ENCODE measurements at regions not wholly inside any gene's neighbourhood (a gene's known extent, or its start where the extent isn't known, plus 50 kb on each side); places are given as distances from the start of the nearest gene placed in this dataset.
"Not testable (repeated sequence)": the region's sequence is repeated elsewhere in the genome, so short reads cannot be mapped to it uniquely, and the experiment has no call there.

- H3K27me3 ChIP-seq = no peaks in the 10 kb centered on the region
- no peaks in the 10 kb centered on the region for H4K20me1 ChIP-seq (ENCODE audit: insufficient read depth, poor library complexity, severe bottlenecking)
- H3K4me1 ChIP-seq (ENCODE audit: insufficient read depth) = no peaks in the 10 kb centered on the region
- H3K36me3 ChIP-seq (replicated peaks; ENCODE audit: insufficient read depth, low read depth) = no peaks in the 10 kb centered on the region
- no peak overlapping the region for H3K4me2 ChIP-seq
- WGBS (ENCODE audit: low lambda C conversion rate, missing lambda C conversion rate) = 82% methylated on average over 5 of the region's 5 CpGs
- no peak overlapping the region for H3K27ac ChIP-seq
- no peaks in the 10 kb centered on the region for H3K79me2 ChIP-seq
- no peak overlapping the region for H2AFZ ChIP-seq
- DNase-seq (ENCODE audit: low spot score) = no peak
- TF ChIP-seq EZH2phosphoT487 (IDR thresholded peaks at IDR 0.05; ENCODE audit: low read depth, severe bottlenecking, unreplicated experiment) = no peak
- TF ChIP-seq EZH2 (IDR thresholded peaks at IDR 0.05; ENCODE audit: borderline replicate concordance) = no peak
- no peak for TF ChIP-seq CTCF (IDR thresholded peaks at IDR 0.05; ENCODE audit: poor library complexity)
- no peaks in the 10 kb centered on the region for H3K9me3 ChIP-seq (ENCODE audit: low read depth)
- no peaks in the 10 kb centered on the region for H3K9me2 ChIP-seq (replicated peaks; ENCODE audit: insufficient read depth)
- H3K4me3 ChIP-seq = no peak overlapping the region
Observed at GRCh38 chr14:66025779-66026178, 460.4 kb upstream of the CCDC196 start.

- not testable (repeated sequence) for H2AFZ ChIP-seq; H3K36me3 ChIP-seq (replicated peaks; ENCODE audit: insufficient read depth, low read depth); H3K9me2 ChIP-seq (replicated peaks; ENCODE audit: insufficient read depth); H3K9me3 ChIP-seq (ENCODE audit: low read depth); H3K27ac ChIP-seq; H3K4me3 ChIP-seq; H3K4me1 ChIP-seq (ENCODE audit: insufficient read depth); H4K20me1 ChIP-seq (ENCODE audit: insufficient read depth, poor library complexity, severe bottlenecking); H3K79me2 ChIP-seq; H3K27me3 ChIP-seq; DNase-seq (ENCODE audit: low spot score); H3K4me2 ChIP-seq
- whole genome bisulfite sequencing (ENCODE audit: low lambda C conversion rate, missing lambda C conversion rate) = 92% methylated on average over 12 of the region's 12 CpGs
Observed at GRCh38 chr14:66031981-66032380, 454.2 kb upstream of the CCDC196 start.

- Histone ChIP-seq H3K4me1 (ENCODE audit: insufficient read depth) (no peaks in the 10 kb centered on the region), H3K27me3 (no peaks in the 10 kb centered on the region), H3K36me3 (replicated peaks; ENCODE audit: insufficient read depth, low read depth) (no peaks in the 10 kb centered on the region), H3K9me2 (replicated peaks; ENCODE audit: insufficient read depth) (no peaks in the 10 kb centered on the region), H3K79me2 (no peaks in the 10 kb centered on the region), H4K20me1 (ENCODE audit: insufficient read depth, poor library complexity, severe bottlenecking) (no peaks in the 10 kb centered on the region), H3K4me2 (no peak overlapping the region), H2AFZ (no peak overlapping the region), H3K9me3 (ENCODE audit: low read depth) (no peaks in the 10 kb centered on the region), H3K27ac (no peak overlapping the region), H3K4me3 (no peak overlapping the region)
- no peak for DNase-seq (ENCODE audit: low spot score)
- WGBS (ENCODE audit: low lambda C conversion rate, missing lambda C conversion rate) = 93% methylated on average over 5 of the region's 5 CpGs
- no peak for TF ChIP-seq EZH2phosphoT487 (IDR thresholded peaks at IDR 0.05; ENCODE audit: low read depth, severe bottlenecking, unreplicated experiment)
- TF ChIP-seq EZH2 (IDR thresholded peaks at IDR 0.05; ENCODE audit: borderline replicate concordance) = no peak
- TF ChIP-seq CTCF (IDR thresholded peaks at IDR 0.05; ENCODE audit: poor library complexity) = no peak
Observed at GRCh38 chr14:66032800-66033199, 453.4 kb upstream of the CCDC196 start.

GRCh38 chr14:66036547-66036946 is 449.6 kb upstream of the CCDC196 start:
- Histone ChIP-seq H3K79me2 (no peaks in the 10 kb centered on the region), H2AFZ (no peak overlapping the region), H3K4me2 (no peak overlapping the region), H3K4me1 (ENCODE audit: insufficient read depth) (peaks cover 7% of the 10 kb centered on the region), H3K9me3 (ENCODE audit: low read depth) (no peaks in the 10 kb centered on the region), H3K36me3 (replicated peaks; ENCODE audit: insufficient read depth, low read depth) (no peaks in the 10 kb centered on the region), H4K20me1 (ENCODE audit: insufficient read depth, poor library complexity, severe bottlenecking) (no peaks in the 10 kb centered on the region), H3K27me3 (no peaks in the 10 kb centered on the region), H3K4me3 (no peak overlapping the region), H3K9me2 (replicated peaks; ENCODE audit: insufficient read depth) (no peaks in the 10 kb centered on the region), H3K27ac (no peak overlapping the region)
- DNase-seq (ENCODE audit: low spot score) = no peak
- no peak for TF ChIP-seq EZH2phosphoT487 (IDR thresholded peaks at IDR 0.05; ENCODE audit: low read depth, severe bottlenecking, unreplicated experiment)
- TF ChIP-seq CTCF (IDR thresholded peaks at IDR 0.05; ENCODE audit: poor library complexity) = no peak
- no peak for TF ChIP-seq EZH2 (IDR thresholded peaks at IDR 0.05; ENCODE audit: borderline replicate concordance)
- 60% methylated on average over 2 of the region's 2 CpGs for WGBS (ENCODE audit: low lambda C conversion rate, missing lambda C conversion rate)

All from hepatocyte (in vitro differentiated cells).